Keratinocyte (primary cell): ENCODE measurements at regions not wholly inside any gene's neighbourhood (a gene's known extent, or its start where the extent isn't known, plus 50 kb on each side); places are given as distances from the start of the nearest gene placed in this dataset.

Experiments used
- DNase-seq: peaks from one replicate; pipeline ENCODE4 v3.0.0-alpha.2; 2011; ENCODE audit warnings: low read depth, missing footprints, low spot score
- FAIRE-seq: peaks from 2 replicates; lab custom pipeline; 2011; peaks lifted over from hg19 to GRCh38; lab: Jason Lieb, UNC
- H2AFZ ChIP-seq: 2 replicates; pipeline ENCODE4 v1.6.0; 2012; ENCODE audit warnings: low read length, control low read depth, inconsistent platforms; ENCODE audit not compliant: control insufficient read depth
- H3K27ac ChIP-seq: 2 replicates; pipeline ENCODE4 v1.5.1; 2011; ENCODE audit warnings: low read length; ENCODE audit not compliant: control insufficient read depth, insufficient read depth
- H3K27me3 ChIP-seq: 3 replicates; pipeline ENCODE4 v1.6.0; 2011; ENCODE audit warnings: low read length; ENCODE audit not compliant: control insufficient read depth, insufficient read depth; ENCODE audit errors: extremely low read depth
- H3K36me3 ChIP-seq, 2 experiments: 2 replicates in 1 of 2; 3 replicates in 1 of 2; pipeline ENCODE4 v1.5.1; 2011; ENCODE audit warnings: low read length in 2 of 2, mild to moderate bottlenecking in 1 of 2; ENCODE audit not compliant: control insufficient read depth in 2 of 2, insufficient read depth in 2 of 2; ENCODE audit errors: extremely low read depth in 1 of 2
- H3K4me1 ChIP-seq: 3 replicates; pipeline ENCODE4 v1.5.1; 2011; ENCODE audit warnings: low read length; ENCODE audit not compliant: control insufficient read depth, insufficient read depth; ENCODE audit errors: extremely low read depth
- H3K4me2 ChIP-seq: 3 replicates; pipeline ENCODE4 v1.6.0; 2011; ENCODE audit warnings: low read depth, low read length; ENCODE audit not compliant: control insufficient read depth, insufficient read depth; ENCODE audit errors: extremely low read depth
- H3K4me3 ChIP-seq, 3 experiments: fragments of 200-600 bp in 1 of 3; sonication (generic) in 1 of 3; 2 replicates in 2 of 3; 3 replicates in 1 of 3; pipeline ENCODE4 v1.5.1; 2011 to 2016; ENCODE audit warnings: low read length in 3 of 3, mild to moderate bottlenecking in 3 of 3, control low read depth in 2 of 3, inconsistent platforms in 1 of 3, low read depth in 1 of 3, mixed read lengths in 1 of 3, mixed run types in 1 of 3, moderate library complexity in 1 of 3; ENCODE audit not compliant: control insufficient read depth in 2 of 3, insufficient read depth in 2 of 3; ENCODE audit errors: extremely low read depth in 1 of 3
- H3K79me2 ChIP-seq: 2 replicates; pipeline ENCODE4 v1.6.0; 2012; ENCODE audit warnings: low read length; ENCODE audit not compliant: control insufficient read depth, insufficient read depth
- H3K9ac ChIP-seq: 3 replicates; pipeline ENCODE4 v1.6.0; 2011; ENCODE audit warnings: low read length; ENCODE audit not compliant: control insufficient read depth, insufficient read depth; ENCODE audit errors: extremely low read depth
- H3K9me1 ChIP-seq: 3 replicates; pipeline ENCODE4 v1.6.0; 2011; ENCODE audit warnings: low read length; ENCODE audit not compliant: control insufficient read depth, insufficient read depth; ENCODE audit errors: extremely low read depth
- H3K9me3 ChIP-seq: 2 replicates; pipeline ENCODE4 v1.5.1; 2012; ENCODE audit warnings: low read depth, low read length; ENCODE audit not compliant: control insufficient read depth
- H4K20me1 ChIP-seq: 3 replicates; pipeline ENCODE4 v1.6.0; 2011; ENCODE audit warnings: low read length; ENCODE audit not compliant: control insufficient read depth, insufficient read depth; ENCODE audit errors: extremely low read depth
- EZH2 ChIP-seq: IDR thresholded peaks from one replicate; pipeline ENCODE4 v1.6.1; 2012; ENCODE audit warnings: inconsistent platforms, mild to moderate bottlenecking, low read length, moderate library complexity
- dilution Hi-C: fragments of 300-500 bp; cut with MboI; formaldehyde crosslinking; loops from one replicate; pipeline ENCODE4 v1.7.0; 2020; ENCODE audit warnings: low sequenced_read_pairs; ENCODE audit not compliant: extremely low pct_ligation_motif_present
- TF ChIP-seq, protein P1 (sequence below), 3 experiments: IDR thresholded peaks in 1 of 3; conservative IDR thresholded peaks in 1 of 3; optimal IDR thresholded peaks in 1 of 3; 2 replicates in 2 of 3; 3 replicates in 1 of 3; pipeline versions ENCODE3 to v1.5.1; 2011; ENCODE audit warnings: low read length in 3 of 3, mild to moderate bottlenecking in 3 of 3, moderate library complexity in 2 of 3, control low read depth in 1 of 3, inconsistent platforms in 1 of 3; ENCODE audit not compliant: insufficient read depth in 2 of 3; ENCODE audit errors: extremely low read depth in 1 of 3

- Histone ChIP-seq H3K9me1 (no peaks in the 10 kb centered on the region), H3K27ac (no peak overlapping the region), H2AFZ (no peak overlapping the region), H3K4me1 (no peaks in the 10 kb centered on the region), H3K27me3 (no peaks in the 10 kb centered on the region), H4K20me1 (no peaks in the 10 kb centered on the region), H3K36me3 (no peaks in the 10 kb centered on the region), H3K79me2 (no peaks in the 10 kb centered on the region), H3K9ac (no peak overlapping the region), H3K4me3 (no peak overlapping the region), H3K9me3 (no peaks in the 10 kb centered on the region), H3K4me2 (no peak overlapping the region)
- no peak for DNase-seq
- no peak for TF ChIP-seq EZH2
- TF ChIP-seq, protein P1, sequence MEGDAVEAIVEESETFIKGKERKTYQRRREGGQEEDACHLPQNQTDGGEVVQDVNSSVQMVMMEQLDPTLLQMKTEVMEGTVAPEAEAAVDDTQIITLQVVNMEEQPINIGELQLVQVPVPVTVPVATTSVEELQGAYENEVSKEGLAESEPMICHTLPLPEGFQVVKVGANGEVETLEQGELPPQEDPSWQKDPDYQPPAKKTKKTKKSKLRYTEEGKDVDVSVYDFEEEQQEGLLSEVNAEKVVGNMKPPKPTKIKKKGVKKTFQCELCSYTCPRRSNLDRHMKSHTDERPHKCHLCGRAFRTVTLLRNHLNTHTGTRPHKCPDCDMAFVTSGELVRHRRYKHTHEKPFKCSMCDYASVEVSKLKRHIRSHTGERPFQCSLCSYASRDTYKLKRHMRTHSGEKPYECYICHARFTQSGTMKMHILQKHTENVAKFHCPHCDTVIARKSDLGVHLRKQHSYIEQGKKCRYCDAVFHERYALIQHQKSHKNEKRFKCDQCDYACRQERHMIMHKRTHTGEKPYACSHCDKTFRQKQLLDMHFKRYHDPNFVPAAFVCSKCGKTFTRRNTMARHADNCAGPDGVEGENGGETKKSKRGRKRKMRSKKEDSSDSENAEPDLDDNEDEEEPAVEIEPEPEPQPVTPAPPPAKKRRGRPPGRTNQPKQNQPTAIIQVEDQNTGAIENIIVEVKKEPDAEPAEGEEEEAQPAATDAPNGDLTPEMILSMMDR (optimal IDR thresholded peaks at IDR 0.05 in 1 of 3, IDR thresholded peaks at IDR 0.05 in 1 of 3, conservative IDR thresholded peaks at IDR 0.05 in 1 of 3; ENCODE audit: extremely low read depth in 1 of 3, insufficient read depth in 2 of 3, low read length in 3 of 3), result no peak
- FAIRE-seq, result no peak
- dilution Hi-C loops, result no loop called here
Observed at GRCh38 chrX:20693078-20693477, 426.4 kb upstream of the RPS6KA3 start.

GRCh38 chrX:20686256-20686655 lies 419.5 kb upstream of the RPS6KA3 start:
- dilution Hi-C loops, result no loop called here
- no peak for TF ChIP-seq EZH2
- TF ChIP-seq, protein P1 (optimal IDR thresholded peaks at IDR 0.05 in 1 of 3, IDR thresholded peaks at IDR 0.05 in 1 of 3, conservative IDR thresholded peaks at IDR 0.05 in 1 of 3; ENCODE audit: extremely low read depth in 1 of 3, insufficient read depth in 2 of 3, low read length in 3 of 3), result no peak
- FAIRE-seq (no peak), DNase-seq (no peak)
- H3K27ac ChIP-seq, result no peak overlapping the region
- H3K9me1 ChIP-seq, result no peaks in the 10 kb centered on the region
- no peaks in the 10 kb centered on the region for H4K20me1 ChIP-seq
- H3K9me3 ChIP-seq, result no peaks in the 10 kb centered on the region
- H3K27me3 ChIP-seq, result no peaks in the 10 kb centered on the region
- H2AFZ ChIP-seq, result no peak overlapping the region
- H3K9ac ChIP-seq, result no peak overlapping the region
- H3K36me3 ChIP-seq, result no peaks in the 10 kb centered on the region
- no peaks in the 10 kb centered on the region for H3K79me2 ChIP-seq
- H3K4me1 ChIP-seq, result no peaks in the 10 kb centered on the region
- no peak overlapping the region for H3K4me3 ChIP-seq
- H3K4me2 ChIP-seq, result no peak overlapping the region
